GM10266 (cell line): ENCODE measurements at regions not wholly inside any gene's neighbourhood (a gene's known extent, or its start where the extent isn't known, plus 50 kb on each side); places are given as distances from the start of the nearest gene placed in this dataset.

ENCODE experiments used
- DNase-seq: peaks from one replicate; pipeline ENCODE4 v3.0.0; 2012; ENCODE audit errors: extremely low spot score
- TF ChIP-seq, protein P1 (sequence below): IDR thresholded peaks from 2 replicates; pipeline ENCODE4 v1.5.1; 2012; ENCODE audit warnings: mild to moderate bottlenecking, low read depth; ENCODE audit not compliant: control insufficient read depth, insufficient read depth; ENCODE audit errors: missing control alignments

DNA sequence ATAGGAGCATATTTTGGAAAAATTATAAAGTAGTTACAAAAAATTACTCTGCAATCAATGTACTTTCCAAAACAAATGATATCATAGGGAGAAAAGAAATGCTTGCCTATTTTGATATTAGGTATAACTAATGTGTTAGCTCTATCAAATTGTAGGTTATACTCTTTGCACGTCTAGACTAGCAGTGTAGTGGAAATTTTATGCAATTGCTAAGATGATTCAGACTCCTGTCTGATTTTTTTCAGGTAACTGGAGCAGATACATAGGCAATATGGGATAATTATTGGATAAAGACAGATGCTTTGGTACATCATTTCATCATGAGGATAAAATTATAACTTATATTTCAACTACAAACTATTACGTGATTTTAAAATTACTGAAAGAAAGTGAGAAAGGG, 918.3 kb downstream of the EPHA4 start:
- no peak for DNase-seq
- TF ChIP-seq, protein P1, sequence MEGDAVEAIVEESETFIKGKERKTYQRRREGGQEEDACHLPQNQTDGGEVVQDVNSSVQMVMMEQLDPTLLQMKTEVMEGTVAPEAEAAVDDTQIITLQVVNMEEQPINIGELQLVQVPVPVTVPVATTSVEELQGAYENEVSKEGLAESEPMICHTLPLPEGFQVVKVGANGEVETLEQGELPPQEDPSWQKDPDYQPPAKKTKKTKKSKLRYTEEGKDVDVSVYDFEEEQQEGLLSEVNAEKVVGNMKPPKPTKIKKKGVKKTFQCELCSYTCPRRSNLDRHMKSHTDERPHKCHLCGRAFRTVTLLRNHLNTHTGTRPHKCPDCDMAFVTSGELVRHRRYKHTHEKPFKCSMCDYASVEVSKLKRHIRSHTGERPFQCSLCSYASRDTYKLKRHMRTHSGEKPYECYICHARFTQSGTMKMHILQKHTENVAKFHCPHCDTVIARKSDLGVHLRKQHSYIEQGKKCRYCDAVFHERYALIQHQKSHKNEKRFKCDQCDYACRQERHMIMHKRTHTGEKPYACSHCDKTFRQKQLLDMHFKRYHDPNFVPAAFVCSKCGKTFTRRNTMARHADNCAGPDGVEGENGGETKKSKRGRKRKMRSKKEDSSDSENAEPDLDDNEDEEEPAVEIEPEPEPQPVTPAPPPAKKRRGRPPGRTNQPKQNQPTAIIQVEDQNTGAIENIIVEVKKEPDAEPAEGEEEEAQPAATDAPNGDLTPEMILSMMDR, result no peak

DNA sequence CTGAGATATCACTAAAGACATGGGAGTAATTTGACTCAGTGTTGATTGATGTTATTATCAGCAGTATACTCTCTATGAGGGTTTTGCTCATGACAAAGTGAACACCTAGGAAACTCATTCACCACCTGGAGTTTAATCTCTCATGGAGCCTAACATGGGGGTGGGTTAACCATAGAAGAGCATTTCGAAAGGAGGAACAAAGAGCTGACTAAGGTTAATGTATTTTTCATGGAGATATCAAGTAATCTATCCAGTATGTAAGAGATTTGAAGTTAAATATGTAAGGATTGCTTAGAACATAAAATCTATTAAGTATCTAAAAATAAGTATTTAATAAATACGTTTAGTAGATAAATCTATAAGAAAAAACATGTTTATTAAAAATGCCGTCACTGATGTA, 917.8 kb downstream of the EPHA4 start:
- DNase-seq, result no peak
- TF ChIP-seq, protein P1, result no peak

DNA sequence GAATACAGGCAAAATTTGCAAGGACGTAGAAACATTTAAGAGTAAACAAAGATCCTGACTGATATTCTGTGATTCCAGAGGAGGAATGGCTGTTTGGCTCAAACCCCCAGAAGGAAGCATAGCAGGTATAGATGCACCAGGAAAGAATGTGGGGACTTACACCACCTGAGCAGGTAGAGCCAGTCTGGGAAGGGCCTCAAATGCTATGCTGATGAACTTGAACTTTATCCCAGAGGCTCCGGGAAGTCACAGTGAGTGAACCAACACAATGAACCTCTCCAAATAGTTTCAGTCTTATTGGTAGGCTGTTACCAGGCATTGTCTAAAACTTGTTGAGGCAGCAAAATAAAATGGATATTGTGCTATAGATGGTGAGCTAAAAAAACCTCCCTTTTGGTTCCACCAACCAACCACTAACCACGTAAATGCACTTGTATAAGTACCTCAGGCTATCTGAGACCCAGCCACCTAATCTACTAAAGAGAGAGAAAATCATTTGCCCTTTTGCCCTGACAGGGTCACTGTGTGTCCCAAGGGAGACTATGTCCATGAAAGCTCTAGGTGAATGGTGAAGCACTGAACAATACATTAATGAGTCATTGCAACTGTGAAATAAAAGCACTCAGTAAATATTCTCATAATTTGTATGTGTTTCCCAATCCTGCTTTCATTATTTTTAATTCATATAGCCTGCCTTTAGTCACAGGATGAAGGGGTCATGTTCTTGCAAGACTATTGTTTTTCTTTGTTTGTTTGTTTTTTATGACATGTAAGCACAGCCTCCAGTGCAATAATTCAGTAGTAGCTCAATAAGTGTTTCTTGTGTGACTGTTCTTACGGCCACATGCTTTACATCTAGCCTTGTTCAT, 911.6 kb downstream of the EPHA4 start:
- DNase-seq, result no peak
- TF ChIP-seq, protein P1, result no peak

- no peak for DNase-seq
- TF ChIP-seq, protein P1, result no peak
These were observed 909.7 kb downstream of the EPHA4 start for GRCh38 chr2:220662431-220662830.

- no peak for DNase-seq
- TF ChIP-seq, protein P1, result no peak
These were observed 909.0 kb downstream of the EPHA4 start for GRCh38 chr2:220663065-220663464.

DNA sequence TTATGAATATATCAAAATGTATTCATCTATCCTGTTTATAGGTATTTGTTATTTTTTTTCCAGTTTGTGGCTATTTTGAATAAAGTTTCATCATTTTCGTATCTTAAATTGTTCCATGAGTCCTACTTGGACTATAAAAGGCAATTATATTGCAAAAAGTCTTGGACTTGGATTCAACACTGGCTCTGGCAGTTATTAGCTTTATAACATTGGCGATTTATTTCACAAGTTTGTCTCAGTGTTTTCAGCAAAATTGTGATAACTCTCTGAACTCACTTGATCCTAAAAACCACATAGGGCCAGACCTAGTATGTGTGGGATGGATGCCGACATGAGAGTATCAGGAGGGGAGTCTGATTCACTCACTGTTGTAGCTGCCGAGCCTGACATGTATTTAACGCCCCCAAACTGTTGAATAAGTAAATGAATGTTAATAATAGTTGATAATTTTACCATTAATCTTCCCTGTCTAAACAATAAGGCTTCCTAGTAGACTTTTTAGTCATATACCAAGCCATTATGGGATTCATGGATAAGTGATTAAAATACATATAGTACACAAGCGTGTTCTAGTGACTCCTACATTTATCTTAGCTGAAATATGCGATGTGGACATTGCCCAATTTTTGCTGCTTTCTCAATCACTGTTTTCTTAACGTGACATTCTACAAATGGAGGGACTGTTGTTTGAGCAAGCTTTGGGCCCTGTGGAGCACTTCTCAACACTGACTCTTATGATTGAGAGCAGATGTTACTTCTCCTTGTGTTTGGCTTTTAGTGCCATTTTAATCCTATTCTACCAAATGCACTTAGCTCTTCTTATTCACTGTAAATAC, 907.6 kb downstream of the EPHA4 start:
- TF ChIP-seq, protein P1, result no peak
- no peak for DNase-seq

- no peak for DNase-seq
- TF ChIP-seq, protein P1, result no peak
These were observed 907.0 kb downstream of the EPHA4 start for GRCh38 chr2:220665108-220665471.
